Smooth muscle cell (in vitro differentiated cells): ENCODE measurements at regions not wholly inside any gene's neighbourhood (a gene's known extent, or its start where the extent isn't known, plus 50 kb on each side); places are given as distances from the start of the nearest gene placed in this dataset.
"Not testable (repeated sequence)": the region's sequence is repeated elsewhere in the genome, so short reads cannot be mapped to it uniquely, and the experiment has no call there.

ENCODE experiments used
- DNase-seq: peaks from one replicate; lab custom pipeline; 2025; ENCODE audit not compliant: unreplicated experiment; lab: John Stamatoyannopoulos, UW
- H2AFZ ChIP-seq: fragments of 200-600 bp; sonication (generic); 2 replicates; pipeline ENCODE4 v1.6.0; 2016; ENCODE audit warnings: antibody characterized with exemption, low read depth, mild to moderate bottlenecking
- H3F3A ChIP-seq: fragments of 200-600 bp; sonication (generic); 2 replicates; pipeline ENCODE4 v1.6.0; 2017; ENCODE audit warnings: antibody characterized with exemption, low read depth
- H3K27ac ChIP-seq: fragments of 200-600 bp; sonication (generic); 2 replicates; pipeline ENCODE4 v1.5.1; 2016; ENCODE audit warnings: low read depth, mild to moderate bottlenecking
- H3K27me3 ChIP-seq: fragments of 200-600 bp; sonication (generic); 2 replicates; pipeline ENCODE4 v1.6.1; 2016; ENCODE audit warnings: low read depth, mild to moderate bottlenecking
- H3K36me3 ChIP-seq: fragments of 200-600 bp; sonication (generic); 2 replicates; pipeline ENCODE4 v1.5.1; 2016; ENCODE audit warnings: low read depth
- H3K4me1 ChIP-seq: fragments of 200-600 bp; sonication (generic); 2 replicates; pipeline ENCODE4 v1.5.1; 2016; ENCODE audit warnings: low read depth
- H3K4me2 ChIP-seq: fragments of 200-600 bp; sonication (generic); 2 replicates; pipeline ENCODE4 v1.6.0; 2016; ENCODE audit warnings: mild to moderate bottlenecking
- H3K4me3 ChIP-seq: fragments of 200-600 bp; sonication (generic); 2 replicates; pipeline ENCODE4 v1.5.1; 2016; ENCODE audit warnings: mild to moderate bottlenecking
- H3K79me2 ChIP-seq: fragments of 200-600 bp; sonication (generic); 2 replicates; pipeline ENCODE4 v1.6.0; 2016; ENCODE audit warnings: low read depth, mild to moderate bottlenecking
- H3K9ac ChIP-seq: fragments of 200-600 bp; sonication (generic); 2 replicates; pipeline ENCODE4 v1.6.0; 2016; ENCODE audit warnings: low read depth
- H3K9me3 ChIP-seq: fragments of 200-600 bp; sonication (generic); replicated peaks from 2 replicates; pipeline ENCODE4 v1.5.1; 2016; ENCODE audit warnings: low read depth
- H4K20me1 ChIP-seq: fragments of 200-600 bp; sonication (generic); 2 replicates; pipeline ENCODE4 v1.6.0; 2016; ENCODE audit warnings: low read depth
- CTCF ChIP-seq: fragments of 200-600 bp; sonication (generic); IDR thresholded peaks from 2 replicates; pipeline ENCODE4 v1.5.1; 2017; ENCODE audit warnings: borderline replicate concordance, mild to moderate bottlenecking, antibody characterized with exemption; ENCODE audit not compliant: insufficient read depth, poor library complexity, severe bottlenecking
- WGBS: methylation state at CpG from one replicate; pipeline ENCODE4 v1.1.7; 2016; ENCODE audit warnings: low lambda C conversion rate; 5-methylcytosine and 5-hydroxymethylcytosine counted together

DNA sequence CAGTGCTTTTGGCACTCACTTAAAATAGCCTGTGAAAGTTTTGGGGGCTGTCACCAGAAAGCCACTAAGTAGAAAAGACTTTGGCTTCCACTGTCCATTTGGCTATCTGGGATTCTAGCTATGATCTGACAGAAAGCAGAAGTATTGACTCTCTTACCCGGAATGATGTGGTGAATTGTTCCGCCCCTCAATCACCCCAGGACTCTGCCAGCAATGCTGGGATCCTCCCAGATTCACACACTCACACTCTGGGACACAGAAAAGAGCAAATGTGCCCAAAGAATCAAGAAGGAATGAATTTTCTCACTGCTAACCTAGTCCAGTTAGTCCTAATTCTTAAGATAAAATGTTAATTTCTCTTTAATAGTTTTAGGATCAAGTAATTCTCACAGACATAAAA is 576.9 kb downstream of the BNC2 start:
- Histone ChIP-seq H3K79me2 (no peaks in the 10 kb centered on the region), H3K36me3 (no peaks in the 10 kb centered on the region), H3K4me1 (no peaks in the 10 kb centered on the region), H3F3A (no peaks in the 10 kb centered on the region), H4K20me1 (no peaks in the 10 kb centered on the region), H3K9me3 (no peaks in the 10 kb centered on the region), H2AFZ (no peak overlapping the region), H3K9ac (no peak overlapping the region), H3K27ac (no peak overlapping the region), H3K27me3 (no peaks in the 10 kb centered on the region), H3K4me2 (no peak overlapping the region), H3K4me3 (no peak overlapping the region)
- no peak for DNase-seq
- TF ChIP-seq CTCF = no peak
- 85% methylated on average over 2 of the region's 2 CpGs for WGBS

- DNase-seq = no peak
- WGBS = 90% methylated on average over 7 of the region's 7 CpGs
- Histone ChIP-seq H3K4me2 (no peak overlapping the region), H3K36me3 (no peaks in the 10 kb centered on the region), H3F3A (no peaks in the 10 kb centered on the region), H4K20me1 (no peaks in the 10 kb centered on the region), H3K9ac (no peak overlapping the region), H3K79me2 (no peaks in the 10 kb centered on the region), H2AFZ (no peak overlapping the region), H3K4me1 (no peaks in the 10 kb centered on the region), H3K9me3 (no peaks in the 10 kb centered on the region), H3K4me3 (no peak overlapping the region), H3K27ac (no peak overlapping the region), H3K27me3 (no peaks in the 10 kb centered on the region)
- no peak for TF ChIP-seq CTCF
These were observed 576.2 kb downstream of the BNC2 start for GRCh38 chr9:16294133-16294770.

GRCh38 chr9:16294940-16295339 is 575.5 kb downstream of the BNC2 start:
- H2AFZ ChIP-seq, H3F3A ChIP-seq: not testable (repeated sequence)

DNA sequence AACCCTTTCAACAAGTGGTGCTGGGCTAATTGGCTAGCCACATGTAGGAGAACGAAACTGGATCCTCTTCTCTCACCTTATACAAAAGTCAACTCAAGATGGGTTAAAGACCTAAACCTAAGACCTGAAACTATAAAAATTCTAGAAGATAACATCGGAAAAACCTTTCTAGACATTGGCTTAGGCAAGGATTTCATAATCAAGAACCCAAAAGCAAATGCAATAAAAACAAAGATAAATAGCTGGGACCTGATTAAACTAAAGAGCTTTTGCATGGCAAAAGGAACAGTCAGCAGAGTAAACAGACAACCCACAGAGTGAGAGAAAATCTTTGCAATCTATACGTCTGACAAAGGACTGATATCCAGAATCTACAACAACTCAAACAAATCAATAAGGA is 571.1 kb downstream of the BNC2 start:
- H3K27me3 ChIP-seq, H4K20me1 ChIP-seq, H3K9me3 ChIP-seq, H2AFZ ChIP-seq, H3K9ac ChIP-seq, DNase-seq, H3K27ac ChIP-seq, H3K79me2 ChIP-seq, H3F3A ChIP-seq, H3K4me3 ChIP-seq, H3K36me3 ChIP-seq, H3K4me1 ChIP-seq, H3K4me2 ChIP-seq: not testable (repeated sequence)
- WGBS = 66% methylated on average over 3 of the region's 3 CpGs

More at GRCh38 chr9:16294940-16295339, 575.5 kb downstream of the BNC2 start:
- H3K9ac ChIP-seq, H3K27ac ChIP-seq, H3K79me2 ChIP-seq, H3K9me3 ChIP-seq, H3K4me3 ChIP-seq, H3K4me1 ChIP-seq, DNase-seq, H4K20me1 ChIP-seq, H3K27me3 ChIP-seq, H3K4me2 ChIP-seq, H3K36me3 ChIP-seq: not testable (repeated sequence)
- 93% methylated on average over 5 of the region's 5 CpGs for WGBS

DNA sequence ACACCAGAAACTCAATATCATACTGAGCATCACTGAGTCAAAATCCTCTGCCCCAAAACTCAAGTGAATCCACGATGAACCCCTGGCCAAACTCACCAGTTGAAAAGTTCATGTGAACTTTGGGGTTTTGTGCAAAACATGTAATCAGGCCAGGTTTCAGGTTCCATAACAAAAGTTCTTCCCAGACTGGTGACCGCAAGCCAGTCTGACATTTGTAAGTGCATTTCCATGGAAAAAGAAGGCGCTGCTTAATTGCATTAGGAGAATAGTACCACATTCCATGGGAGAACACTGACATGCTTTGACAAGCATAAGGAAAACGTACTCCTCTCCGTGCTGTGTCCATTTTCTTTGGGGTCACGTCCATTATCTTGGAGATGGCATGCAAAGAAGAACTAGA is 567.0 kb downstream of the BNC2 start:
- Histone ChIP-seq H3K9ac (no peak overlapping the region), H3K27ac (no peak overlapping the region), H4K20me1 (no peaks in the 10 kb centered on the region), H2AFZ (no peak overlapping the region), H3F3A (no peaks in the 10 kb centered on the region), H3K4me3 (no peak overlapping the region), H3K36me3 (no peaks in the 10 kb centered on the region), H3K4me2 (no peak overlapping the region), H3K27me3 (no peaks in the 10 kb centered on the region), H3K79me2 (no peaks in the 10 kb centered on the region), H3K4me1 (peaks cover 12% of the 10 kb centered on the region), H3K9me3 (no peaks in the 10 kb centered on the region)
- no peak for TF ChIP-seq CTCF
- WGBS = 77% methylated on average over 6 of the region's 6 CpGs
- DNase-seq = no peak
